ENCODE measurements at regions not wholly inside any gene's neighbourhood (a gene's known extent, or its start where the extent isn't known, plus 50 kb on each side); places are given as distances from the start of the nearest gene placed in this dataset.

DNA sequence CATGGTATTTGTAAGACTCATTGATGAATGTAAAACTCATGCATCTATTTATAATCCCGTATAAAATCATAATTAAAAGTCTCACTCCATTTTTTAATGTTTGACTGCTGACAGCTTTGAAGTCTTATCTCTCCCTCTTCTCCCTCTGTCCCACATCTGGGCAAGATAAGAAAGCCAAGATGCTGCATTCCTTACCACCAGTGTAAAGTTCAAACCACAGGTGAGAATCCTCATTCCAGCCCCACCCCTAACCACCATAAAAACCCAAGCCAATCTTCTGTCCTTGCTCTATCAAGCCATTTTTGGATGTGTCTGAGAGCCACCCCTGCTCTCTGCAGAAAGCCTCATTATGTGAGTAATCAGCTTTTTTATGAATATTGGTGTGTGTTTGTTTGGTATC lies 59.3 kb upstream of the MAGED1 start:
- TF ChIP-seq, protein P1, sequence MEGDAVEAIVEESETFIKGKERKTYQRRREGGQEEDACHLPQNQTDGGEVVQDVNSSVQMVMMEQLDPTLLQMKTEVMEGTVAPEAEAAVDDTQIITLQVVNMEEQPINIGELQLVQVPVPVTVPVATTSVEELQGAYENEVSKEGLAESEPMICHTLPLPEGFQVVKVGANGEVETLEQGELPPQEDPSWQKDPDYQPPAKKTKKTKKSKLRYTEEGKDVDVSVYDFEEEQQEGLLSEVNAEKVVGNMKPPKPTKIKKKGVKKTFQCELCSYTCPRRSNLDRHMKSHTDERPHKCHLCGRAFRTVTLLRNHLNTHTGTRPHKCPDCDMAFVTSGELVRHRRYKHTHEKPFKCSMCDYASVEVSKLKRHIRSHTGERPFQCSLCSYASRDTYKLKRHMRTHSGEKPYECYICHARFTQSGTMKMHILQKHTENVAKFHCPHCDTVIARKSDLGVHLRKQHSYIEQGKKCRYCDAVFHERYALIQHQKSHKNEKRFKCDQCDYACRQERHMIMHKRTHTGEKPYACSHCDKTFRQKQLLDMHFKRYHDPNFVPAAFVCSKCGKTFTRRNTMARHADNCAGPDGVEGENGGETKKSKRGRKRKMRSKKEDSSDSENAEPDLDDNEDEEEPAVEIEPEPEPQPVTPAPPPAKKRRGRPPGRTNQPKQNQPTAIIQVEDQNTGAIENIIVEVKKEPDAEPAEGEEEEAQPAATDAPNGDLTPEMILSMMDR (IDR thresholded peaks at IDR 0.05), result no peak
- TF ChIP-seq POLR2A (IDR thresholded peaks at IDR 0.05) (no peak), EP300 (IDR thresholded peaks at IDR 0.05) (no peak)
